ENCODE measurements at regions not wholly inside any gene's neighbourhood (a gene's known extent, or its start where the extent isn't known, plus 50 kb on each side); places are given as distances from the start of the nearest gene placed in this dataset.
"Not testable (repeated sequence)": the region's sequence is repeated elsewhere in the genome, so short reads cannot be mapped to it uniquely, and the experiment has no call there.

GRCh38 chr6:37580176-37580955 lies 80.7 kb upstream of the CCDC167 start:
- DNase-seq (ENCODE audit: low read depth in 4 of 4, low spot score in 3 of 4), result no peak

DNA sequence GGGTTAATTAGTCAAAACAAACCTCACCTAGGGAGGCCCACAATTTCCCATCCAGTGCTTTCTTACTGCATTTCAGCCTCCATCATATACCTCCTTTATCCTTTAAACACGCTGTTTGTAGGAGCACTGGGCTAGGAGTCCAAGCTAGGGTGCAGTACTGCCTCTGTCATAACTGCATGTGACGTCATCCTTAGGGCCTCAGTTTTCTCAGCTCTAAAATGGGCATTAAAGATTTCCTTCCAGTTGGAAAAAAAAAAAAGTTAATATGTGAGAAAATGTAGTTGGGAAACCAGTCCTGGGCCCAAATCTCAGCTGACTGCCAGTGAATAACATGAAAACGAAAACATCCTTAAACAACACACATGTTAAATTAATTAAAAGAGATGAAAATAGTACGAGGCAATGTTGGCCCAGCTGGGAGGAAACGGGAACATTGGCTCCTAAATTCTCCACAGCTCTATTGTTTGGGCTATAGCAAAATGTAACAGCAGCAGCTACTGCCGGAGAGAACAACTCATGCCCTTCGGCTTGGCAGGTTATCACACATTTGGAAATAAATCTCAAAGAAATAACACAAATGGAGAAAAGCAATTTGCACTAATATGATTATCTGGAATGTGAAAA lies 79.9 kb upstream of the CCDC167 start:
- no peak for DNase-seq (ENCODE audit: low read depth in 4 of 4, low spot score in 3 of 4)

- DNase-seq (ENCODE audit: low read depth in 4 of 4, low spot score in 3 of 4), result no peak
Observed at GRCh38 chr6:37578104-37578503, 78.4 kb upstream of the CCDC167 start.

- no peak for DNase-seq (ENCODE audit: low read depth in 4 of 4, low spot score in 3 of 4)
Observed at GRCh38 chr6:37576336-37576737, 76.6 kb upstream of the CCDC167 start.

DNA sequence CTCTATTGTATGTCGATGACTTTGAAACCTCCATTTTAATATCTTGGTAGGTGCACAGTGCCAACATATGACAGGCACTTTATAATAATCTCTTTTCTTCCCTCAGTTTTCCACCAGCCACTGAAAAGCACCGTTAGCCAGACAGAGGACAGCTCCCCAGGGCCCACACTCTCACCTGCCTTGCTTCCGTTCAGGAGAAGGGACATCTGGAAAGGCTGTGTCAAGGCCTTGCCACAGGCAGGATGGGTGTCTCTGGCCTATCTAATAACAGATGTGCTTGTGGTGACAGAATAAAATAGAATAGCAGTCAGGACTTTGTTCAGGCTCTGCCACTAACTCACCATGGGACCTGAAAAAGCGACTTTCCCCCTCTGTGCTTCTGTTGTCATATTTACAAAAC lies 75.5 kb upstream of the CCDC167 start:
- DNase-seq (ENCODE audit: low read depth in 4 of 4, low spot score in 3 of 4), result no peak

GRCh38 chr6:37572334-37572733 lies 72.6 kb upstream of the CCDC167 start:
- no peak for DNase-seq (ENCODE audit: low read depth in 4 of 4, low spot score in 3 of 4)

- DNase-seq (ENCODE audit: low read depth in 4 of 4, low spot score in 3 of 4), result no peak
Observed at GRCh38 chr6:37570482-37571133, 70.9 kb upstream of the CCDC167 start.

DNA sequence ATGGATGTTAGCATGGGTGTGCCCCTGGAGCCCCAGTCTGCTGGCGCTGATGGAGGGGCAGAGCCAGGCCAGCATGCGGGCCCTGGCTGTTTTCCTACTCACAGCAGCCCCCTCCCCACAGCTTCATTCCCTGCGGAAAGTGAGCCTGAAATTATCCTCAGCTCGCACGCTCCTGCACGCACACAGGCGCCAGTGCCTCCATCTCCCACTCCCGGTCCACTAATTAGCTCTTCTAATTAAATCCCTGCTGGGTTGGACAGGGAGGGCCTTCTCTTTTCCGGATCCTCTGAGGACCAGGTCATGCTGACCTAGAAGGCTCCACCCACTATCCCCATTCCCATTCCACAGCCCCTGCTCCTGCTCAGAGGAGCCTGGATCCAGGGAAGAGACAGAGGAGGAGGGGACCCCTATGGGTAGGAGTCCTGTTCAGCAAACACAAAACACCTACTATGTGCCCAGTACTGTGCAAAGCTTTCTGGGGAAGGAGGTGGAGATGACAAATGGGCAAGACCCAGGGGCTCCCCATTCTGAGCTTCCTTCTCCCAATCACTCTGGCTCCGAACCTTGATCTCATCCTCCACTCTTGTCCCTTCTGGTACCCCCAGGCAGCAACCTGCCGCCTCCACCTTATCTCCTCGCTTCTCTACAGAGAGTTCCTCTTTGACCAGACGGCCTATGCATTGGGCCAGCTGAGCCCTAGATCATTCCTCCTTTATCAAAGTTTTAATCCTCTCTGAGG lies 70.2 kb upstream of the CCDC167 start:
- DNase-seq (ENCODE audit: low read depth in 4 of 4, low spot score in 3 of 4), result no peak

GRCh38 chr6:37569317-37569716 lies 69.6 kb upstream of the CCDC167 start:
- DNase-seq (ENCODE audit: low read depth in 4 of 4, low spot score in 3 of 4), result no peak

- DNase-seq (ENCODE audit: low read depth in 4 of 4, low spot score in 3 of 4), result no peak
Observed at GRCh38 chr6:37566950-37567349, 67.3 kb upstream of the CCDC167 start.

DNA sequence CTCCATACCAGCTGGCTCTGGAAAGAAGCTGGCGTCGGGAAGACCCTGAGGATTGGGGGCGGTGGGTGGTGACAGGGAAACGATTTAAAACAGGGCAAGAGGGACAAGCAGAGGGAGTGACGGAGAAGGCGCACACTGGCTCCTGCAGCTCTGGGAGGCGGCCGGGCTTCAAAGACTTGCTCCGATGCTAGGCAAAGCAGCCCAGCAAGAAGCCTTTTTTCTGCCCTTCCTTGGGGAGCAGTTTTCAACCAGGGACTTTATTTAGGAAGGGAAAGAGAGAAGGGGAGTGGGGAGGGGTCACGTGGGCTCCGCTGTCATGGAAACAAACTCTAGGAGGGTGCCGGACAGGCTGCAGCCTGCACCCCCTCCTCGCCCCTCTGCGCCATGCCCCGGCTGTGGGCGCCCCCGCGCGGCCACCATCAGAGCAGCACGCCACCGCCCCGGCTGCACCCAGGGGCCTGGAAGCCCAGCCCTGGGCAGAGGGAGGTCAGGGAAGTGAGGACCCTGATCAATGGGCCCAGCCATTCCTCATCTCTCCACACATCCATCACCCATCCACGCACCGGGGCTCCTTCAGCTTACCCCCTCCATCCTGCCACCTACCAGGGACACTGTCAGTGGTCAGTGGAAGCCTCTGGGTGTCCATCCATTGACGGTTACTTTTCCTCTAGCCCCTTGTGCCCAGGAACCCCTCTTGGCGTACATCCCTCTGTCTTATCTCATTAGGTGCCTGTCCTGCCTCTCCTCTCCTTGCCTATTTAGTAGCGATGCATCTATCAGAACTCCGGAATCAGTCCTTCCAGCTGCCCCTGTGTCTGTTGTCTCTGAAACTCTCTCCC lies 66.6 kb upstream of the CCDC167 start:
- peak in 1 of 4 donors; percentile 27 for DNase-seq (ENCODE audit: low read depth in 4 of 4, low spot score in 3 of 4)

- no peak for DNase-seq (ENCODE audit: low read depth in 4 of 4, low spot score in 3 of 4)
Observed at GRCh38 chr6:37565267-37566110, 65.8 kb upstream of the CCDC167 start.

GRCh38 chr6:37562926-37563288 lies 63.2 kb upstream of the CCDC167 start:
- not testable (repeated sequence) for DNase-seq (ENCODE audit: low read depth in 4 of 4, low spot score in 3 of 4)

DNA sequence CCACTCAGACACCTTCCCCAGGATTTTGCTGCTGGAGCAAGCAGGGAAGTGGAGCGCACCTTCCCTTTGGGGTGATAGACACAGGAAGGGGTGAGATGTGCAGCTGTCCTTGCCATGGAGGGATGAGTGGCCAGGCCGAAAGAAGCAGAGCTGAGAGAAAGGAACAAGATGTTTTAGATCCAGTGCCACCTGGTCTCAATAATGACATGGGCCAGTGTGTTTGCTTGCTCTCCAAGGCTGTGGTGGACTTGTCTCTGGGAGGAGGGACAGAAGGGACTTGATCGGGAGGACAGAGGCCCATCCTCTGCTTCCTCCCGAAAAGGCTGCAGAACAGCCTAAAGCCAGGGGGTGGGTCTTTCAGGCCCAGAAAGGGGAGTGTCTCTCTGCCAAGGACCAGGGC lies 61.7 kb upstream of the CCDC167 start:
- no peak for DNase-seq (ENCODE audit: low read depth in 4 of 4, low spot score in 3 of 4)

- no peak for DNase-seq (ENCODE audit: low read depth in 4 of 4, low spot score in 3 of 4)
Observed at GRCh38 chr6:37560737-37561103, 61.0 kb upstream of the CCDC167 start.

GRCh38 chr6:37559501-37559900 lies 59.8 kb upstream of the CCDC167 start:
- DNase-seq (ENCODE audit: low read depth in 4 of 4, low spot score in 3 of 4), result no peak

GRCh38 chr6:37559050-37559449 lies 59.4 kb upstream of the CCDC167 start:
- no peak for DNase-seq (ENCODE audit: low read depth in 4 of 4, low spot score in 3 of 4)

DNA sequence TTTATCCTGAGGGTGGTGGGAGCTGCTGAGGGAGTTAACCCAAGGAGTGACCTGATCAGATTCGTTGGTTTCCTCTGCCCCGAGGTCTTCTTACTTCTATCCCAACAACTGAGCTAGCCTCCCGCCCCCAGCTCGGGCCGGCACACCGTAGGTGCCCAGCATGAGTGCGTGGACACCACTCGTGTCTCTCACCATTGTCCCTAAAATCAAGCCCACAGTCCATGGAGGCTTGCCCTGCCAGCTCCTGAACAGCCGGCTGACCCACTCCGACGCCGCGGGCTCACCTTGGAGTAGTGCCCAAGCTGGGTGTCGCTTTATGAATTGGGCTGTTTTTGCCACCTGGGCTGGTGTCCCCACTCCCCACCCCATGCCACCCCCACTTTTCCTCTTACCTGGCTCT lies 59.0 kb upstream of the CCDC167 start:
- DNase-seq (ENCODE audit: low read depth in 4 of 4, low spot score in 3 of 4), result no peak

DNA sequence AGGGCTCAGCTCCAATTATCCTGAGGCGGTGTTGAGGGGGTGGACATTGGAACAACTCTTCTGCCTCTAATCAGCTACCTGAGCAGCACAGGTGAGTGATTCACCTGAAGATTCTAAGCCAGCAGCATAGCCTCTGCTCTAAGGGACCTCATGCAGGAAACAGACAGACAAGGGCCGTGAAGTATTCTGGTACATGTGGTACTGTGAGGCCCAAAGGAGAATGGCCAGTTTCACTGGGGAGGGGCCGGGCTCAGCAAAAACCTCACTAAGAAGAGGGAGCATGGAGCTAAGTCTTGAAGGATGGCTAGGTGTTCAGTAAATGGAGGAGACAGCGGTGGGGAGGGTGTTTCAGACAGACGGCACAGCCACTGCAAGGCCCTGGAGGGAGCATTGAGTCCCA lies 58.5 kb upstream of the CCDC167 start:
- DNase-seq (ENCODE audit: low read depth in 4 of 4, low spot score in 3 of 4), result no peak

Data from left renal pelvis (tissue), 4 donors.